Keratinocyte (primary cell): ENCODE measurements at regions not wholly inside any gene's neighbourhood (a gene's known extent, or its start where the extent isn't known, plus 50 kb on each side); places are given as distances from the start of the nearest gene placed in this dataset.
A peak's percentile ranks its signal among the peaks of the same experiment; 100 is the strongest.

Experiments
- DNase-seq: peaks from one replicate; pipeline ENCODE4 v3.0.0-alpha.2; 2011; ENCODE audit warnings: low read depth, missing footprints, low spot score
- FAIRE-seq: peaks from 2 replicates; lab custom pipeline; 2011; peaks lifted over from hg19 to GRCh38; lab: Jason Lieb, UNC
- H2AFZ ChIP-seq: 2 replicates; pipeline ENCODE4 v1.6.0; 2012; ENCODE audit warnings: low read length, control low read depth, inconsistent platforms; ENCODE audit not compliant: control insufficient read depth
- H3K27ac ChIP-seq: 2 replicates; pipeline ENCODE4 v1.5.1; 2011; ENCODE audit warnings: low read length; ENCODE audit not compliant: control insufficient read depth, insufficient read depth
- H3K27me3 ChIP-seq: 3 replicates; pipeline ENCODE4 v1.6.0; 2011; ENCODE audit warnings: low read length; ENCODE audit not compliant: control insufficient read depth, insufficient read depth; ENCODE audit errors: extremely low read depth
- H3K36me3 ChIP-seq, 2 experiments: 2 replicates in 1 of 2; 3 replicates in 1 of 2; pipeline ENCODE4 v1.5.1; 2011; ENCODE audit warnings: low read length in 2 of 2, mild to moderate bottlenecking in 1 of 2; ENCODE audit not compliant: control insufficient read depth in 2 of 2, insufficient read depth in 2 of 2; ENCODE audit errors: extremely low read depth in 1 of 2
- H3K4me1 ChIP-seq: 3 replicates; pipeline ENCODE4 v1.5.1; 2011; ENCODE audit warnings: low read length; ENCODE audit not compliant: control insufficient read depth, insufficient read depth; ENCODE audit errors: extremely low read depth
- H3K4me2 ChIP-seq: 3 replicates; pipeline ENCODE4 v1.6.0; 2011; ENCODE audit warnings: low read depth, low read length; ENCODE audit not compliant: control insufficient read depth, insufficient read depth; ENCODE audit errors: extremely low read depth
- H3K4me3 ChIP-seq, 3 experiments: fragments of 200-600 bp in 1 of 3; sonication (generic) in 1 of 3; 2 replicates in 2 of 3; 3 replicates in 1 of 3; pipeline ENCODE4 v1.5.1; 2011 to 2016; ENCODE audit warnings: low read length in 3 of 3, mild to moderate bottlenecking in 3 of 3, control low read depth in 2 of 3, inconsistent platforms in 1 of 3, low read depth in 1 of 3, mixed read lengths in 1 of 3, mixed run types in 1 of 3, moderate library complexity in 1 of 3; ENCODE audit not compliant: control insufficient read depth in 2 of 3, insufficient read depth in 2 of 3; ENCODE audit errors: extremely low read depth in 1 of 3
- H3K79me2 ChIP-seq: 2 replicates; pipeline ENCODE4 v1.6.0; 2012; ENCODE audit warnings: low read length; ENCODE audit not compliant: control insufficient read depth, insufficient read depth
- H3K9ac ChIP-seq: 3 replicates; pipeline ENCODE4 v1.6.0; 2011; ENCODE audit warnings: low read length; ENCODE audit not compliant: control insufficient read depth, insufficient read depth; ENCODE audit errors: extremely low read depth
- H3K9me1 ChIP-seq: 3 replicates; pipeline ENCODE4 v1.6.0; 2011; ENCODE audit warnings: low read length; ENCODE audit not compliant: control insufficient read depth, insufficient read depth; ENCODE audit errors: extremely low read depth
- H3K9me3 ChIP-seq: 2 replicates; pipeline ENCODE4 v1.5.1; 2012; ENCODE audit warnings: low read depth, low read length; ENCODE audit not compliant: control insufficient read depth
- H4K20me1 ChIP-seq: 3 replicates; pipeline ENCODE4 v1.6.0; 2011; ENCODE audit warnings: low read length; ENCODE audit not compliant: control insufficient read depth, insufficient read depth; ENCODE audit errors: extremely low read depth
- CTCF ChIP-seq, 3 experiments: IDR thresholded peaks in 1 of 3; conservative IDR thresholded peaks in 1 of 3; optimal IDR thresholded peaks in 1 of 3; 2 replicates in 2 of 3; 3 replicates in 1 of 3; pipeline versions ENCODE3 to v1.5.1; 2011; ENCODE audit warnings: low read length in 3 of 3, mild to moderate bottlenecking in 3 of 3, moderate library complexity in 2 of 3, control low read depth in 1 of 3, inconsistent platforms in 1 of 3; ENCODE audit not compliant: insufficient read depth in 2 of 3; ENCODE audit errors: extremely low read depth in 1 of 3
- EZH2 ChIP-seq: IDR thresholded peaks from one replicate; pipeline ENCODE4 v1.6.1; 2012; ENCODE audit warnings: inconsistent platforms, mild to moderate bottlenecking, low read length, moderate library complexity
- dilution Hi-C: fragments of 300-500 bp; cut with MboI; formaldehyde crosslinking; loops from one replicate; pipeline ENCODE4 v1.7.0; 2020; ENCODE audit warnings: low sequenced_read_pairs; ENCODE audit not compliant: extremely low pct_ligation_motif_present

GRCh38 chr5:126003309-126003708 lies 419.9 kb upstream of the GRAMD2B start:
- H3K79me2 ChIP-seq: no peaks in the 10 kb centered on the region
- no peak overlapping the region for H3K9ac ChIP-seq
- FAIRE-seq: peak; percentile 59
- no peak for DNase-seq
- no peak for TF ChIP-seq CTCF (optimal IDR thresholded peaks at IDR 0.05 in 1 of 3, IDR thresholded peaks at IDR 0.05 in 1 of 3, conservative IDR thresholded peaks at IDR 0.05 in 1 of 3; ENCODE audit: extremely low read depth in 1 of 3, insufficient read depth in 2 of 3, low read length in 3 of 3)
- TF ChIP-seq EZH2: no peak
- no peaks in the 10 kb centered on the region for H3K27me3 ChIP-seq
- no peaks in the 10 kb centered on the region for H3K9me1 ChIP-seq
- no peak overlapping the region for H3K4me2 ChIP-seq
- no peak overlapping the region for H2AFZ ChIP-seq
- no peaks in the 10 kb centered on the region for H3K9me3 ChIP-seq
- H3K27ac ChIP-seq: no peak overlapping the region
- H4K20me1 ChIP-seq: no peaks in the 10 kb centered on the region
- peaks cover 4% of the 10 kb centered on the region for H3K4me1 ChIP-seq
- H3K4me3 ChIP-seq: no peak overlapping the region
- dilution Hi-C loops: no loop called here
- H3K36me3 ChIP-seq: no peaks in the 10 kb centered on the region

GRCh38 chr5:126004636-126005035 lies 418.6 kb upstream of the GRAMD2B start:
- H4K20me1 ChIP-seq: no peaks in the 10 kb centered on the region
- H3K36me3 ChIP-seq: no peaks in the 10 kb centered on the region
- TF ChIP-seq EZH2 (no peak), CTCF (optimal IDR thresholded peaks at IDR 0.05 in 1 of 3, IDR thresholded peaks at IDR 0.05 in 1 of 3, conservative IDR thresholded peaks at IDR 0.05 in 1 of 3; ENCODE audit: extremely low read depth in 1 of 3, insufficient read depth in 2 of 3, low read length in 3 of 3) (no peak)
- no peaks in the 10 kb centered on the region for H3K9me3 ChIP-seq
- H3K4me3 ChIP-seq: no peak overlapping the region
- H2AFZ ChIP-seq: no peak overlapping the region
- dilution Hi-C loops: no loop called here
- no peak for FAIRE-seq
- no peaks in the 10 kb centered on the region for H3K9me1 ChIP-seq
- H3K4me1 ChIP-seq: peaks cover 4% of the 10 kb centered on the region
- no peak overlapping the region for H3K4me2 ChIP-seq
- DNase-seq: no peak
- H3K27ac ChIP-seq: no peak overlapping the region
- no peaks in the 10 kb centered on the region for H3K79me2 ChIP-seq
- no peak overlapping the region for H3K9ac ChIP-seq
- no peaks in the 10 kb centered on the region for H3K27me3 ChIP-seq
